Tibial nerve (tissue), 4 donors: ENCODE measurements at regions not wholly inside any gene's neighbourhood (a gene's known extent, or its start where the extent isn't known, plus 50 kb on each side); places are given as distances from the start of the nearest gene placed in this dataset.

Source experiments
- DNase-seq, 2 donors: peaks; one replicate each; pipeline ENCODE4 v3.0.0-alpha.2; 2019; ENCODE audit warnings: low spot score in 2 of 2
- H3K27ac ChIP-seq, 4 donors: fragments of 200-600 bp; sonication (generic) in 3 of 4; one replicate each; pipeline ENCODE4 v1.5.1; 2017 to 2019; ENCODE audit warnings: mild to moderate bottlenecking in 1 of 4
- H3K27me3 ChIP-seq, 2 donors: fragments of 200-600 bp; sonication (generic) in 1 of 2; one replicate each; pipeline versions ENCODE4 v1.5.1 to v1.6.0; 2017 to 2019
- H3K36me3 ChIP-seq, 3 donors: fragments of 200-600 bp; sonication (generic); one replicate each; pipeline ENCODE4 v1.5.1; 2018 to 2019
- H3K4me1 ChIP-seq, 4 donors: fragments of 200-600 bp; sonication (generic) in 3 of 4; one replicate each; pipeline ENCODE4 v1.5.1; 2017 to 2019
- H3K4me3 ChIP-seq, 4 donors: fragments of 200-600 bp; sonication (generic) in 3 of 4; one replicate each; pipeline ENCODE4 v1.5.1; 2017 to 2019; ENCODE audit warnings: mild to moderate bottlenecking in 1 of 4, moderate library complexity in 1 of 4
- H3K9me3 ChIP-seq, 4 donors: fragments of 200-600 bp; sonication (generic) in 3 of 4; one replicate each; pipeline ENCODE4 v1.5.1; 2017 to 2019
- CTCF ChIP-seq, 5 experiments: fragments of 200-600 bp in 3 of 5; fragments of 450-650 bp in 2 of 5; sonication (generic) in 3 of 5; IDR thresholded peaks; one replicate each; pipeline ENCODE4 v1.5.1; 2016 to 2019; ENCODE audit warnings: antibody characterized with exemption in 5 of 5, mild to moderate bottlenecking in 3 of 5, moderate library complexity in 2 of 5
- EP300 ChIP-seq, 2 donors: sonication (generic); formaldehyde crosslinking; IDR thresholded peaks; one replicate each; pipeline ENCODE4 v1.6.1; 2017; ENCODE audit warnings: antibody characterized with exemption in 2 of 2, mild to moderate bottlenecking in 1 of 2
- POLR2A ChIP-seq, 2 donors: fragments of 450-650 bp; IDR thresholded peaks; one replicate each; pipeline ENCODE4 v1.6.1; 2017; ENCODE audit warnings: antibody characterized with exemption in 2 of 2, mild to moderate bottlenecking in 2 of 2, moderate library complexity in 2 of 2
- WGBS, 2 donors: methylation state at CpG; one replicate each; pipeline ENCODE4 v1.1.5; 2018; 5-methylcytosine and 5-hydroxymethylcytosine counted together

GRCh38 chr6:16002332-16003196 is 126.3 kb upstream of the MYLIP start:
- 87 to 93% methylated on average over 14 of the region's 14 CpGs for WGBS, 2 donors
- no peak overlapping the region for H3K4me3 ChIP-seq
- H3K27me3 ChIP-seq: no peaks in the 10 kb centered on the region
- no peak for DNase-seq
- no peaks in the 10 kb centered on the region for H3K36me3 ChIP-seq
- H3K9me3 ChIP-seq: no peaks in the 10 kb centered on the region
- no peak overlapping the region for H3K27ac ChIP-seq
- H3K4me1 ChIP-seq: peaks cover 0 to 2% (median 0%) of the 10 kb centered on the region in 4 donors
- TF ChIP-seq EP300 (IDR thresholded peaks at IDR 0.05) (no peak), POLR2A (IDR thresholded peaks at IDR 0.05) (no peak), CTCF (IDR thresholded peaks at IDR 0.05) (no peak)

- no peaks in the 10 kb centered on the region for H3K9me3 ChIP-seq
- H3K4me1 ChIP-seq: peaks cover 0 to 3% (median 0%) of the 10 kb centered on the region in 4 donors
- no peaks in the 10 kb centered on the region for H3K36me3 ChIP-seq
- H3K4me3 ChIP-seq: no peak overlapping the region
- DNase-seq: no peak
- 93% methylated on average over 5 of the region's 5 CpGs for WGBS, 2 donors
- no peak overlapping the region for H3K27ac ChIP-seq
- H3K27me3 ChIP-seq: no peaks in the 10 kb centered on the region
- no peak for TF ChIP-seq CTCF (IDR thresholded peaks at IDR 0.05)
- TF ChIP-seq POLR2A (IDR thresholded peaks at IDR 0.05): no peak
- no peak for TF ChIP-seq EP300 (IDR thresholded peaks at IDR 0.05)
These were observed 127.7 kb upstream of the MYLIP start for GRCh38 chr6:16001158-16001557.

GRCh38 chr6:15999201-15999600 is 129.7 kb upstream of the MYLIP start:
- DNase-seq: no peak
- H3K9me3 ChIP-seq: no peaks in the 10 kb centered on the region
- no peaks in the 10 kb centered on the region for H3K36me3 ChIP-seq
- H3K4me1 ChIP-seq: peaks cover 0 to 16% (median 2%) of the 10 kb centered on the region in 4 donors
- H3K27ac ChIP-seq: no peak overlapping the region
- WGBS, 2 donors: 95 to 97% methylated on average over 4 of the region's 4 CpGs
- H3K4me3 ChIP-seq: no peak overlapping the region
- H3K27me3 ChIP-seq: no peaks in the 10 kb centered on the region
- TF ChIP-seq EP300 (IDR thresholded peaks at IDR 0.05) (no peak), CTCF (IDR thresholded peaks at IDR 0.05) (no peak), POLR2A (IDR thresholded peaks at IDR 0.05) (no peak)

GRCh38 chr6:15997586-15998388 is 131.1 kb upstream of the MYLIP start:
- 75 to 76% methylated on average over 6 of the region's 6 CpGs for WGBS, 2 donors
- H3K27ac ChIP-seq: no peak overlapping the region
- no peaks in the 10 kb centered on the region for H3K27me3 ChIP-seq

More at GRCh38 chr6:15997586-15998388, 131.1 kb upstream of the MYLIP start:
- H3K4me3 ChIP-seq: no peak overlapping the region
- H3K36me3 ChIP-seq: no peaks in the 10 kb centered on the region
- DNase-seq: no peak
- H3K4me1 ChIP-seq: peaks cover 0 to 16% (median 2%) of the 10 kb centered on the region in 4 donors
- H3K9me3 ChIP-seq: no peaks in the 10 kb centered on the region
- TF ChIP-seq CTCF (IDR thresholded peaks at IDR 0.05) (no peak), EP300 (IDR thresholded peaks at IDR 0.05) (no peak), POLR2A (IDR thresholded peaks at IDR 0.05) (no peak)
